Astrocyte of the cerebellum (primary cell): ENCODE measurements at regions not wholly inside any gene's neighbourhood (a gene's known extent, or its start where the extent isn't known, plus 50 kb on each side); places are given as distances from the start of the nearest gene placed in this dataset.

Experiments
- DNase-seq: peaks from one replicate; pipeline ENCODE4 v3.0.0-alpha.2; 2011; ENCODE audit warnings: low read depth
- H3K4me3 ChIP-seq: 2 replicates; pipeline ENCODE4 v1.5.1; 2011; ENCODE audit warnings: mild to moderate bottlenecking, low read depth, low read length, moderate library complexity
- CTCF ChIP-seq: IDR thresholded peaks from 2 replicates; pipeline ENCODE4 v1.5.1; 2012; ENCODE audit warnings: low read length, low read depth, moderate library complexity, mild to moderate bottlenecking; ENCODE audit errors: missing control alignments
- in situ Hi-C: cut with HindIII; loops from 2 replicates; pipeline ENCODE4 v1.10.0; 2017; ENCODE audit warnings: low sequenced_read_pairs

DNA sequence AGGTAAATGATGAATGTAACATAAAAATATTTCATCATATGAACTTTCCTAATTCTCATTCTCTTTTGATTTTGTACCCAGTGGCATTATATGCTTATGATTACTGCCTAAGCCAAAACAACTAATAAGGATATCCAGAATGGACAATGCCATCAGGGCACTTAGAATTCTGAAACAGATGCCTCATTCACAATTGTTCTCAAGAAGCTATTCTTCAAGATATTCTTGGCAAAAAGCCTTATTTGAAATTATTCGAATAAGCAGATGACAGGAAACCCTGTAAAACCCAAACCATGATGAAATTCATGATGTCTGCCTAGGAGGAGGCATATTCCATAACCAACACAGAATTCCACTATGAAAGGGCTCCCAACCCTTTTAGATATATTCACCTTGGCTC, 353.2 kb upstream of the TRIB2 start:
- DNase-seq, result no peak
- no peak overlapping the region for H3K4me3 ChIP-seq
- TF ChIP-seq CTCF, result no peak
- in situ Hi-C loops, result no loop called here

DNA sequence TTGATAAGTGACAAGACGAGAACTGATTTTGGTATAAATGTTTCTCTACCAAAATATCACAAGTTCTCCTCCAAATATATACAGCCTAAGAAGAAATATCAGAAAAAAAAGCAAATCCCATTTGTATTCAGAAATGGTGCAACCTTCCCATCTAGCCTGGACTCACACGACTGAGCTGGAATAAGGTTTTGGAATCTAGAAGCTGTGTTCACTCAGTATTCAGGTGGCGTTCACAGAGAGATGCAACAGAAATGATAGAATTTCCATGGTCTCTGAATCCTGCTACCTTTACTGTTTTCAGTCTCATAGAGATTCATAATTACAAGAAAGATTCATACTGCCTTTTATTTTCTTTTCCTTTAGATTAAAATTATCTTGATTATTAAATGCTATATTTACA, 347.2 kb upstream of the TRIB2 start:
- in situ Hi-C loops, result no loop called here
- no peak for TF ChIP-seq CTCF
- no peak overlapping the region for H3K4me3 ChIP-seq
- DNase-seq, result no peak

- in situ Hi-C loops, result no loop called here
- no peak for TF ChIP-seq CTCF
- H3K4me3 ChIP-seq, result no peak overlapping the region
- DNase-seq, result no peak
Measured at GRCh38 chr2:12376025-12376424, 340.7 kb upstream of the TRIB2 start.

GRCh38 chr2:12379143-12379542, 337.6 kb upstream of the TRIB2 start:
- in situ Hi-C loops, result no loop called here
- no peak for TF ChIP-seq CTCF
- no peak for DNase-seq
- no peak overlapping the region for H3K4me3 ChIP-seq

DNA sequence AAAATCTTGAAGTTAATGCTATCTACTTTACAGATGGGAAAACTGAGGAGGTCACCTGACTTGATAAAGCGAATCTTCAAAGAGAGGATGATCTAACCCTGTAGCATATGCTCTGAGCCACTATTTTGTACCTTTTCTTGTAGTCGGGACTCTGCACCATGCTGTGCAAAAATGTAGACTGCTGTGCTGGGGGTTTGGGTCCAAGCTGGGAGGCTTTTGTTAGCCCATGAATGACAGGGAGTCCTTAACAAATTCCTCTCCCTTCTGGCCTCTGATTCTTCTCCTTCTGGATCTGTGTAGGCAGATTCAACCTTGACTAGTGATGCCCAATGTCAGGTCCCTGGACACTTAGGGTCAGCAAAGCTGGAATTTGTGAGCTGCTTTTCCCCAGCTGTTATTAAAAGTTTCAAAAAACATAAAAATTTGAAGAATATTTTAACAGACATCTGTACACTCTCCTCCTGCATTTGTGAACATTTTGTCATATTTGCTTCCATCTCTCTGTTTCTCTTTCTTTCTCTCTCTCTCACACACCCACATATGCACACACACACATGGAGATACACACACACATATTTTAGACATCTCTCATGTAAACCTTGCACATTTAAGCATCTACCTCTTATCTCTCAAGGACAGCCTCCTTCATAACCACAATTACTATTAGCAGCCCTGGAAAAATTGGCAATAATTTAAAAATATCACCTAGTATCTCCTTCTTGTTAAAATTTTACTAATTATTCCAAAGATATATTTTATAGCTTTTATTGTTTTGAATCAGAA, 335.0 kb upstream of the TRIB2 start:
- H3K4me3 ChIP-seq, result no peak overlapping the region
- no peak for TF ChIP-seq CTCF
- in situ Hi-C loops, result no loop called here
- no peak for DNase-seq

DNA sequence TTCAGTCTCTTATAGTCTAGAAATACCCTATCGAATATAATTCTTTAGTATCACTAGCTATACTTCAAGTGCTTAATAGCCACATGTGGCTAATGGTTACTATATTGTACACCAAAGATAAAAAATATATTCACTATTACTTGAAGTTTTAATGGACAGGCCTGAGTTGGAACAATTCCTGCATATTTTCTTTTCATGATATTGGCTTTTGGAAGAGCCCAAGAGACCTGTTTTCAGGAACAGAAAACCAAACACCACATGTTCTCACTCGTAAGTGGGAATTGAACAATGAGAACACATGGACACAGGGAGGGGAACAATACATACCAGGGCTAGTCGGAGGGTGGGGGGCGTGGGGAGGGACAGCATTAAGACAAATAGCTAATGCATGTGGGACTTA, 334.4 kb upstream of the TRIB2 start:
- no peak overlapping the region for H3K4me3 ChIP-seq
- in situ Hi-C loops, result no loop called here
- no peak for TF ChIP-seq CTCF

More for the DNA sequence above, 334.4 kb upstream of the TRIB2 start:
- no peak for DNase-seq
